ENCODE measurements at regions not wholly inside any gene's neighbourhood (a gene's known extent, or its start where the extent isn't known, plus 50 kb on each side); places are given as distances from the start of the nearest gene placed in this dataset.

DNA sequence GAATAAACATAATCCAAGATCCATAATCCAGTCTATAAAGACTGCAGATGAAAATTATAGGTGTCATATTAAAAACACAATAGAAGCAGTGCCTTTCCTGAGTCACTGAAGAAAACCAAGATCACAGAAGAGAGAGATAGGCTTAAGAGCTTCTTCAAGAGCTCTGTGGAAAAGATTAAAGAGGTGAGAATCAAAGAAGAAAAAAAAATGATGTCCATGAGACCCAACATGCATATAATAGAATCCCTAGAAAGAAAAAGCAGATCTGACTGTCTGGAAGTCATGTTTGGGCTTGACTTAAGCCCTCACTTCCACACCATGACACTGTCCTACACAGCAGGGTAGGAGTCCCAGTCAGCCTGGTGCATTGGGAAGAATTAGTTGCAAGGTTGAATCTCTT, 205.6 kb upstream of the PROK2 start:
- no peak for DNase-seq (ENCODE audit: low read depth in 2 of 3, low spot score in 1 of 3)

DNA sequence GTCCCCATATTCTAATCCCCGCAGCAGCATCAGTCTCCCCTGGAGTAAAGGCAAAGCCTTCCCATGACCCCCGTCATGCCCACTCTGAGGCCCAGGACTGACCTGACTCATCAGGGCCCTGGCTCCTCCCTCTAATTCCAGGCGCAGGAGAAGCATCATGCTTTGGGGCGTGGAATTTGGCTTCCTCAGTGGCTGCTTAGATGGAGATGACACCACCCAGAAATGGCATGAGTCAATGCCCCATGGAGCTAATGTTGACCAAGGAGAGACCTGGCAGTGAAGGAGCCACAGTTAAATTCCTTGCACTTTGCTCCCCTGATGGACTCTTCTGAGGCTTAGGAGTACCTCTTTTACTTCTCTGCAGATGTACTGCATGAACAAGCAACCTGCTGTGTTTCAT, 204.2 kb upstream of the PROK2 start:
- DNase-seq (ENCODE audit: low read depth in 2 of 3, low spot score in 1 of 3) = no peak

DNA sequence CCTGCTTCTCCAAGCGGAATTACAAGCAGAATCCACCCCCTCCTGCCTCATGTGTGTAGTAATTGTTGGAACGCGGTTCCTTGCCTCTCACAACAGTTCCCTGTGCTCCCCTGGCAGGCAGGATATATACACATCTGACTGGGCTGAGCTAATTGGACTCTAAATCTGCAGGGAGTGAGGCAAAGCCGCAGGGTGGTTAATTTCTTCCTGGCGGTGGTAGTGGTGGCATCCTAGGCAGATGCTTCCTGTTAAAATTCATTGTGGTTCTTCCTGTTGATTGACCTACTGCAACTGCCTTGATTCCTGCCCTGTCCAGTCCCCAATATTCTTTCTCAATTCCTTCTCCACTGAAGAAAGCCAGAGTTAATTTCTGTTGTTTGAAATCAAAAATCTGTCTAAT, 202.9 kb upstream of the PROK2 start:
- DNase-seq (ENCODE audit: low read depth in 2 of 3, low spot score in 1 of 3) = no peak

DNA sequence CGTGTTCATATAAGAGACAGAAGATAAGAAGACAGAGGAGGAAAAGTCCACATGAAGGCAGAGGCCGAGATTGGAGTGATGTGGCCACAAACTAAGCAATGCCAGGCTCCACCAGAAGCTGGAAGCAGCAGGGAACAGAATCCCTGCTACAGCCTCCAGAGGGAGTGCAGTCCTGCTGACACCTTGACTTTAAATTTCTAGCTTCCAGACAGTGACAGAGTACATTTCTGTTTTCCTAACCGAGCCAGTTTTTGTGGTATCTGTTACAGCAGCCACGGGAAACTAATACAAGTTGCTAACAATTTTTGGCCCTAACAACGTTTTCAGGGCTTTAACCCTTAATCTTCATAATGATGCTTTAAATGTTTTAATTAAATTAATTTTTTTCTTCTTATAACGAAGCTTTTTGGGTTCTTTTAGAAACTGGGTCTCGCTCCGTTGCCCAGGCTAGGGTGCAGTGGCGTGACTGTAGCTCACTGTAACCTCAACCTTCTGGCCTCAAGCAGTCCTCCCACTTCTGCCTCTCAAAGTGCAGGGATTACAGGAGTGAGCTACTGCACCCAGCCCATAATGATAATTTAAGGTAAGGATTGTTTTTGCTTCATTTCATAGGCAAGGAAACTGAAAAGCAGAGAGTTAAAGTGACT, 202.3 kb upstream of the PROK2 start:
- no peak for DNase-seq (ENCODE audit: low read depth in 2 of 3, low spot score in 1 of 3)

DNA sequence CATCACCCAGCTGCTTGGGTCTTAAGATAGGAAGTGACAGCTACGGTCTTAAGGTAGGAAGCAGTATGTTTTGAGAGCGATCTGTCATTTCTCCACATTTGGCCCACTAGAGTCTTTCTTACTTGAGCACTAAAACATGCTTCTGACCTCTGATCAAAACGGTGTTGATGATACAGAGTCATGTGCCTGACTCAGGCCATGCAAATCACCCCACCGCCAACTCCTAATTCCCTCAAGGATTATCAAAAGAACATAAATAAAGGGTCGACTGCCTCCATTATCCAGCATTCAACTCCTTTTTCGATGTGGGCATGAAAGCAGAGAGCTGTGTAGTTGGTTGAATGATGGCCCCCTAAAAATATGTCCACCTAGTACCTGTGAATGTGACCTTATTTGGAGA, 201.7 kb upstream of the PROK2 start:
- no peak for DNase-seq (ENCODE audit: low read depth in 2 of 3, low spot score in 1 of 3)

DNA sequence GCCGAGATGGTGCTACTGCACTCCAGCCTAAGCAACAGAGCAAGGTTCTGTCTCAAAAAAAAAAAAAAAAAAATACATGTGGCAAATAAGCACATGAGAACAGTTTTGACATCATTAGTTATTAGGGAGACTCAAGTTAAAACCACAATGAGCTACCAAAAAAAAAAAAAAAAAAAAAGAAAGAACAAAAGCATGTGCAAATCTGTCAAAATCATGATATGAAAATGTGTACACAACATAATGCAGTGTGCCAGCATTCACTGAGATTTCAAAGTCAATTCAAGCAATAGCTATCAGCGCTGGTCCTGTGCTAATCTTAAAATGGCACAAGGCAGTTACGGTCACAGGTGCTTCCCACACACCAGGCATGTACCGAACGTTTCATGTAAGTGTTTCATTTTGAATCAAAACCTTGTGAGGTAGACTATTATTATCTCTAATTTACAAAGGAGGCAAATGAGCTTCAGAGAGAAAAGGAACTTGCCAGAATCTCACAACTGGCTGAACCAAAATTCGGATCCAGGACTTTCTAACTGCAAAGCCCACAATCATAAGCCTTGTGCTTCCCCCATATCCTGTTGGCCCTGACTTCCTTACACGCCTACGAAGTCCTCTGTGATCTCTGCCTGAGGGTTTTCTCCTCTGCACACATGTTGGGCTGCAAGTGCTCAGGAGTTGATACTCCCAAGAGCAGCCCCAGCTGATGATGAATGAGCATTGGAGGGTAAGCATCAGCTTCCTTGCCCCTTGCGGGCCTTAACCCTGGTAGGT, 200.1 kb upstream of the PROK2 start:
- DNase-seq (ENCODE audit: low read depth in 2 of 3, low spot score in 1 of 3) = peak in 1 of 3 donors; percentile 31

DNA sequence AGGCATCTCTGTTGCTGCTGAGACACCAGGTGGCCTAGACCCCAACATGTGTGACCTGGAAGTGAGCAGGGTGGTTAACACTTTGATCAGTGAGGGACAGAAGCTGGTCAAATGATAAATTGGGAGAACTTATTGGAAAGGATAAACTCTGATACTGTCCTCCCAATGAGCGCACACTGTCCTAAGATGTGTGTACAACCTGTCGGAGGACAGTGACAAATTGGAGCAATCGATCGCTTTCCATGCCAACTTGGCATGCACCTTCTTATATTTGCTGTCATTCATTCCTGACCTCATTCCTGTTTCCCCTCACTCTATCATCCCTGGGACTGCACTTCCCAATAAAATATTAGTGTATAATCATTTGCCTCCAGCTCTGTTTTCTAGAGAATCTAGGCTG, 198.7 kb upstream of the PROK2 start:
- no peak for DNase-seq (ENCODE audit: low read depth in 2 of 3, low spot score in 1 of 3)

DNA sequence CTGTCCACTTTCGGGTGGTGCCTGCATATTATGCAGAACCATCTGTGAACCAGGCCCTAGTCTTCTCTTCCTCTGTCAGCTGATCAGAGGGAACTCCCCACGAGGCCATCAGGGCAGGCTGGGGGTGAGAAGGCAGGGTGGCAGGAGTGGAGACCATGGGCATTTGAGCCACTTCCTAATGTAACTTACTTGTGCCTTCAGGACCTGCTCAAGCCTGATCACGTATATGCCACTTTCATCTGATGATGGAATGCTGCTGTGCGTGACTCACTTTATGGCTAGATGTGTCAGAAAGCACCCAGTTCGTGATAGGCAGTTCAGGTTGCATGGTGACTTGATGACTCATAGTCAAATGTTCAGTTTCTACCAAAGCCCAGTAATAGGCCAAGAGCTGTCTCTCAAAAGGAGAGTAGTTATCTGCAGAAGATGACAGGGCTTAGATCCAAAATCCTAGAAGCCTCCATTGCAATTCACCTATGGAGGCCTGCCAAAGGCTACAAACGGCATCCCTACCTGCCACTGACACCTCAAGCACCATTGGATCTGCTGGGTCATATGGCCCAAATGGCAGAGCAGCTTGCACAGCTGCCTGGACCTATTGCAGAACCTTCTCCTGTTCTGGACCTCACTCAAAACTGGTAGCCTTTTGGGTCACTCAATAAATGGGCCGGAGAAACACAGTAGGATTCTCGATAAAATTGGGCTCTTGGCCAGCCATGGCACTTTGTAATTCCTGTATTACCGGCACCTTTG, 197.7 kb upstream of the PROK2 start:
- DNase-seq (ENCODE audit: low read depth in 2 of 3, low spot score in 1 of 3) = peak; percentile 29 to 52 (median 50)

DNA sequence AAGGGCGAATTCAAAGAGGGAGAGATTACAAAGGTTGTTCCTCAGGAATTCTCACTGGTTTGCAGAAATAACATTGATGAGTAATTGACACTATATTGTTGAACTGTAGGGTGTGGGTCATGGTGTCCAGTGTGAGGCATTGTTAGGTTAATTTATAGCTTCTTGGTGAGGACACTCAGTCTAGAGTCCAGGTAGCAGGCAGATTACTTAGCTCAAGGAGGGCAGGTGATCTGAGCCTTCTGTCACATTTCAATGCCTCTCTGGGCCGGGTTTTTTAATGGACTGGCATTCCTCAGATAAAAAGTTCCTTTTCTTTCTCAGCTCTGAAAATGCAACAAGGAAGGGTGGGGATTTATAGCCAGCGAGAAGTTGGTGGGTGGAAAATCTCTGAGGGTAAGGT, 194.2 kb upstream of the PROK2 start:
- DNase-seq (ENCODE audit: low read depth in 2 of 3, low spot score in 1 of 3) = no peak

DNA sequence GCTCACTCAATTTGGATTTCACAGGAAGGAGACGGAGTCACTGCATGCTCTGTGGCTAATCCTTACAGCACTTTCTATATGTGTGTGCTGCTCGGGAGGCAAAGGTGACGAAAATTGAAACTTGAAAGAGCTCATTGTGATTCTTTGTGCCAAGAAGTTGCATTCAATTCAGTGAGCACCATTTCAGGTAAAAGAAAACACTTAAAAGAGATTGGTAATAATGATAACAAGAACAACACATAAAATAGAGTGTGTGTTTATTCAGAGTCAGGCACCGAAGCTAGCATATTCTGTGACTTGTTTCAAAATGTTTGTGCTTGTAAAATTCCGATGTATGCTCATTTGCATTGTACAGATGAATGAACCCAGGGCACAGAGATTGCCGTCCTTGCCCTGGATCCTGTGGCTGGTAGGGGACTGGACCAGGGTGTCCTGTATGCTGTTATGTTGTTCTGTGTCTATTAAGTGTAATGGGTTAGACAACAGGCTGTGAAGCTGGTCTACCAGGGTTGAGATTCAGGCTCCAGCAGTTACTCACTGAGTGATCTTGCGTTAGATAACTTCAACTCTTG, 193.3 kb upstream of the PROK2 start:
- peak in 1 of 3 donors; percentile 25 for DNase-seq (ENCODE audit: low read depth in 2 of 3, low spot score in 1 of 3)

DNA sequence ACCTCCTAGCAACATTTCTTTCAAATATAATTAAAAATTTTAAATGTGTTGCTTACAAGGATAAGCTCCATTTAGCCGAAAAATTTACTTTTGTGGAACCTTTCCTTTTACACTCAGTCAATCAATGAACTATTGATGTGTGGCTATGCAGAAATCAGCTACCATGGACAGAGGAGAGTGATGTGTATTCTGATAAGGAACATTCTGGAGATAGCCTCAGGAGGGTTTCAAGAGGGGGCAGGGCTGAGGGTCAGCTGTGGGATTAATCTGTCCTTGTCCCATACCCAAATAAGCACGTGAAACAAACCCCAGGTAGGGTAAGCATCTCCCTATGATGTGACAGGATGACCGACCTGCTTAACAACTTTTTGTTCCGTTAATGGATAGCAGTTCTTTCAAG, 192.6 kb upstream of the PROK2 start:
- DNase-seq (ENCODE audit: low read depth in 2 of 3, low spot score in 1 of 3) = no peak

DNA sequence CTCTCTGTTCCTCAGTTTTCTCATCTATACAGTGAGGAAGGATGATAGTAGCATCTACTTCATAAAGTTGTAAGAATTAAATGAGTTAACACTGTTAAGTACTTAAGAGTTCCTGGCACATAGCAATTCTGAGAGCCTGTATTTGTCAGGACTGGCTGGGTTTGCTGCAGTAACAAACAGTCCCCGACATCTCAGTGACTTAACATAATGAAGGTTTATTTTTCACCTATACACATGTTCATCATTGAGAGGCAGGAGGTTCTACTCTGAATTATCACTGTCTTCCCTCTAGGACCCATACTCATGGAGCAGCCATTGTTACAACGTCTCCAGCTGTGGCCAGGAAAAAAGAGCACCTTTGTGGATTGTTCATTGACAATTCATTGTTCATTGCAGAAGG, 190.6 kb upstream of the PROK2 start:
- DNase-seq (ENCODE audit: low read depth in 2 of 3, low spot score in 1 of 3) = no peak

DNA sequence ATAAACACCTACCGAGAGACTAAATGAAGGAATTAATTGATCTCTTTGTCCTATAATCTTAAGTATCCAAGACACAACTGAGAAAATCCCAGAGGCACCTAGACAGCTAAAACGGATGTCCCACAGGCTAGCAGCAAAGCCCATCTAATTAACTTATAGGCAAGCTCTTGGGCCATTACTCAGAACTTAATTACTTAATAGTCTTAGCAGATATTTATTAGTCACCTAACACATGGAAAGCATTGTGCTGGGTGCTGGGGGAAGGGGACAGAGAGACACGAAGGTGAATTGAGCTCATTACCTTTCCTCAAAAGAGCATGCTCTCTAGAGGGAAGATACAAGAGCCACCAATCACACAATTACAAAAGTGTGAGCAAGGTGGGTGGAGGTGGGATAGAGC, 189.8 kb upstream of the PROK2 start:
- DNase-seq (ENCODE audit: low read depth in 2 of 3, low spot score in 1 of 3) = no peak

DNA sequence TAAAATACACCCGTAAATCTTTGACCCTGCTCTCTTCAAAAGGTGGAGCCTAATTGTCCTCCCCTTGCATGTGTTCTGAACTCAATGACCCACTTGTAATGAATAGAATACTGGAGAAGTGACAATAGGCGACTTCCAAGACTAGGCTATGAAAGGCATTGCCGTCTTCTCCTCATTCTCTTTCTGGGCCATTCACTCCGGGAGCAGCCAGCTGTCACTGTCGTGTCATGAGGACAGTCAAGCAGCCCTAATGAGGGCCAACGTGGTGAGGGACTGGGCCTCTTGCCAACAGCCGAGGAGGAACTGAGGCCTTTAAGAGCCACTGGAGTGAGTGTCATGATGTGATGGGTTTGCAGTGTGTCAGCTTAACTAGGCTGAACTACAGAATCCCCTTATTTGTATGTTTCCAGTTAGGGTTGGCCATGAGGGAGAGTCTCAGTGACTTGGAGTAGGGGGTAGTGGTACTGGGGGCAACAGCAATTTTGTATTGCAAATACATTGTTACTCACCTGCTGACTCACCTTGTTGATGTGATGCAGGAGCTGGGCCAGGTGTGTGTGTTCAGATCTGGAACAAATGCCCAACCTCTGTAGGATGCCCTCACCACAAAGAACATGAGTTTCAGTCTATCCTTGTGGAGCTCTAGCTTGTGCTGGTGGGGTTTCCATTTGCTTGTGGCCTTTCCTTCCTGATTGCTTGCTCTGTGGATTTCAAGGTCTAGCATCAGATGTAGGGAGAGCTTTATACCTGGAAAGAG, 188.5 kb upstream of the PROK2 start:
- no peak for DNase-seq (ENCODE audit: low read depth in 2 of 3, low spot score in 1 of 3)

DNA sequence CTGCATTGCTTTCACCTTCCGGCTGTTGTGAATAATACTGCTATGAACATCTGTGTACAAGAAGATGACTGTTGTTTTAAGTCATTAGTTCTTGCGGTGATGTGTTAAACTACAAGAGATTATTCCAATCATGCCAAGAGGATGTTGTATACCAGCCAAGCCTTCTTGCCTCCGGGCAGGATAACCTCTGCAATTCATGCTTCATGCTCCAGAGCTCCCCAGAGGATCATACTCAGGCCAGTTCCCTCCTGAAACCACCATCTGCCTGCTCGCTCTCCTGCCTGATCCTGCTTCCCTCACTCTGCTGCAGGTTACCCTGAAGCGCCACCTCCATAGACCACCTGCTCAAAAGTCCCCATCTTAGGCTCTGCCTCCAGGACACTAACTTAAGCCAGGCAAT, 187.1 kb upstream of the PROK2 start:
- no peak for DNase-seq (ENCODE audit: low read depth in 2 of 3, low spot score in 1 of 3)

DNA sequence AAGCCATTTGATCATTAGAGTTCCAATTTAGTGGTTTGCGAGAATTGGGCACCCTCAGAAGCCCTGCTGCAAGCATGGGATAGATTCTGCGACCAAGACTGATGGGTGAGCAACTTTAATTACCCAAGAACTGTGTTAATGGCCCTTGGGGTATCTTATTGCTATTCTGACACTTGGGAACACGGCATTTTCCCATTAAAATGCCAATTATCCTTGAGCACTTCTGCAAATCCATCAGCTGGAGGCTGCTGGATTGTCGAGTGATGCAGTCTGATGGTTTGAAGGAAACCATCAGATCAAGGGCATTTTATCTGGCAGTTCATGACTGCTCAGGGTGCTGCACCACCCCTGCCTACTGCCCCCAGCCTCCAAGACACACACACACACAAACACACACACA, 183.6 kb upstream of the PROK2 start:
- no peak for DNase-seq (ENCODE audit: low read depth in 2 of 3, low spot score in 1 of 3)

DNA sequence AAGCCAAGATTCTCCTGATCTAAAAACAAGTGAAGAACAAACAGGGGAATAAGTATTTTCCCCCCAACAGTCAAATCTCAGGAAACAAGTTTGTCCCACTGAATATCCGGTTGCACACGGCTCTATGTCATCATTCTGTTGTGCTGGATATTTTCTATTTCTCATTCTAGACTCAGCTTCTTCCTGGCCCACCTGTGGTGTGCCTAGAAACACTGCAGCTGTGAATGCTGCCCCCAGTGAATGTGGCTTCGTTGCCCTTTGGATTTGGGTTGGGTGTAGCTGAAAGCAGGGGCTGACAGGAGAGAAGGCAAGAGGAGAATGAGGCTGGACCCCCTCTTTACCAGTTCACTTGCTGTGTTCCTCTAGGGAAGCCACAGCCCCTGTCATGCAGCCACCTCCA, 181.2 kb upstream of the PROK2 start:
- no peak for DNase-seq (ENCODE audit: low read depth in 2 of 3, low spot score in 1 of 3)

DNA sequence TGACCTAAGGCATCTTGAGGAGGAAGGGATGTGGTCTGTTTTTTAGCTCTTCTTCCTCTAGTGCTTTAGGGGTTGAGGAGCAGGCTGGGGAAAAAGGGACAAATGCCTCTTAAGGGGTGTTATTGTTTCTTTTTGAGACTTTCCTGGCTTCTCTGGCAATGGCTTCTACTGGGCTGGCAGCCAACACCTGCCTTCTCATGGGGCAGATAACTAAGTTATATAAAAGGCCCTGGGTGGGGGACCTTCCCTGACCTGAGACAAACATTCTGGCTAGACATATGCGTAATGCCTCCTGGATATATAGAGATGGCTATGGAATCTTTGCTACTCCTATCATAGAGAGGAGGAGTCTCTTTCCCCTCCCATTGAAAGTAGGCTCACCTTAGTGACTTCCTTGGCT, 179.2 kb upstream of the PROK2 start:
- no peak for DNase-seq (ENCODE audit: low read depth in 2 of 3, low spot score in 1 of 3)

DNA sequence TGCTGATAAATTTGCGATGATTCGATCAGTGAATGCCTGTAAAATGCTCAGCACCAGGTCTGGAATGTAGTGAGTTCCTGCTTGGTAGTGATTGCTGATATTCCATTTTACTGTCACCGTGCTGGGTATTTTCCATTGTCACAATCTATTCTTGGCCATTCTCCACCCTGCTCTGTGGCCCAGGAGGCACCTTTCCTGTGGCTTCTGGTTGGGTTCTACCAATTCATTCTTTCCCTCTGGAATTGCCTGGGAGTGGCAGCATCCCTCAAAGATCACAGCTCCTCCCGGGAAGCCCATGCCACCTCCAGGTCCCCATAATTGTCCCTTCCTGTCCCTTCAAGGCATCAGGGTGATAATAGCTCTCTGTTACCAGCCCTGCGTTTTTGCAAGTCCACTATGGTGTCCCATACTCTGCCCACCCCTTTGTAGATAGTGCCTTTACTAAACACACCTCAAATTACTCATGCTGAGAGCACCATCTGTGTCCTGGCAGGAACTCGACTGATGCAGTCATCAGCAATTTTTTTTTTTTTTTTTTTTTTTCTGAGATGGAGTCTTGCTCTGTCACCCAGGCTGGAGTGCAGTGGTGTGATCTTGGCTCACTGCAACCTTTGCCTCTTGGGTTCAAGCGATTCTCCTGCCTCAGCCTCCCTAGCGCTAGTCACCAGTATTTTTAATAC, 177.8 kb upstream of the PROK2 start:
- no peak for DNase-seq (ENCODE audit: low read depth in 2 of 3, low spot score in 1 of 3)

DNA sequence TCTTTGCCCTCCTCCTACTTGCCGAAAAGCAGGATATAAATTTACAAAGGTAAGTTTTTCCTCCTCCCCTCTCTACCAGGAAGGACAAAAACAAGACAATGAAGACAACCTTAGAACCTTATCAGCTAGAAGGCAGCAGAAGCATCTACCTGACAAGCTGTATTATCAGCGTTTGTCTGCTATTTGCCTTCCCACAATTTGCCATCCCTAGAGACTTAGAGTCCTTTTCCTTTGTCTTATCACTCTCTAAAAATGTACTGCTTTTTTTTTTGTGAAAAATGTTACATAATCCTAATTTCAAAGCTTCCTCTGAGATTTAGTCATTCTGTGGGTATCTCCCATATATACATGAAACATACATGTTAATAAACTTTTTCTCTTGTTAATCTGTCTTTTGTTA, 176.9 kb upstream of the PROK2 start:
- no peak for DNase-seq (ENCODE audit: low read depth in 2 of 3, low spot score in 1 of 3)

DNA sequence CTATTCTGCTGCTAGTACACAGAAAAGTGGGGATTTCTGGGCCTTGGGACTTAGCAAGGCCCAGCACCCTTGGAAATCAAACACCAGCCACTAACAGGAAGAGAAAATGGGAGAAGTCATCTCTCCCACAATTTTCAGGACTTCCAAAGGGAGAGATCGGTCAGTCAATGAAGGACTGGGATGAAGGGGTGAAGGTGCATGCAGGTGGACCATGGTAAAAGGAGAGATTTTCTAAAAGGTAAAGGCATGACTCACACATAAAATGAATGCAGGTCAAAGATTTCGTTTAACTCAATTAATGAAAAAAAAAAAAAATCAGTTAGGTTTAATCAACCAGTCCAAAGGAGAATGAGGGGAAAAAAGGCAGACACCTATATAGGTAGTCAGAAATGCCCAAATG, 176.4 kb upstream of the PROK2 start:
- no peak for DNase-seq (ENCODE audit: low read depth in 2 of 3, low spot score in 1 of 3)
